Testis (tissue), 2 donors: ENCODE measurements at regions not wholly inside any gene's neighbourhood (a gene's known extent, or its start where the extent isn't known, plus 50 kb on each side); places are given as distances from the start of the nearest gene placed in this dataset.

ENCODE experiments used
- POLR2A ChIP-seq: fragments of 450-650 bp; IDR thresholded peaks from one replicate; pipeline ENCODE4 v1.6.1; 2017; ENCODE audit warnings: antibody characterized with exemption, mild to moderate bottlenecking, moderate library complexity
- TF ChIP-seq, protein P1 (sequence below), 3 experiments: fragments of 450-650 bp in 2 of 3; fragments of 200-600 bp in 1 of 3; sonication (generic) in 1 of 3; IDR thresholded peaks; one replicate each; pipeline ENCODE4 v1.5.1; 2016 to 2019; ENCODE audit warnings: antibody characterized with exemption in 3 of 3, mild to moderate bottlenecking in 2 of 3, moderate library complexity in 1 of 3

DNA sequence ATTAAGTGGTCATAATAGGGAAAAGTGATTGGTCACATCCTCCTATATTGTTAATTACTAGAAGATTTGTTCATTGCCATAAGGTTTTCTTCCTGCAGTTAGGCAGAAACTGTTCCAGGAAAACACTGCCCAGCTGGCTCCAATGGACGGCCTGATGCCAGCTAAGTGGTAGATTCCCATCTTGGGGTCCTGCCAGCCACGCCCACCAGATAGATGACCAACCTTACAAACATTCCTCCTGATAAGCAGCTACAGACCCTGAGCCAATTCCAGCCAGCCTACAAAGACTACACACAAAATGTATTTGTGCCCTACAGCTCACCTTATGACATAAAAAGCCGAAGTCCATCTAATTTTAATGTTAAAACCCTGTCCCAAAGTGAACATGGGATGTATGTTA, 685.9 kb upstream of the USP15 start:
- TF ChIP-seq, protein P1, sequence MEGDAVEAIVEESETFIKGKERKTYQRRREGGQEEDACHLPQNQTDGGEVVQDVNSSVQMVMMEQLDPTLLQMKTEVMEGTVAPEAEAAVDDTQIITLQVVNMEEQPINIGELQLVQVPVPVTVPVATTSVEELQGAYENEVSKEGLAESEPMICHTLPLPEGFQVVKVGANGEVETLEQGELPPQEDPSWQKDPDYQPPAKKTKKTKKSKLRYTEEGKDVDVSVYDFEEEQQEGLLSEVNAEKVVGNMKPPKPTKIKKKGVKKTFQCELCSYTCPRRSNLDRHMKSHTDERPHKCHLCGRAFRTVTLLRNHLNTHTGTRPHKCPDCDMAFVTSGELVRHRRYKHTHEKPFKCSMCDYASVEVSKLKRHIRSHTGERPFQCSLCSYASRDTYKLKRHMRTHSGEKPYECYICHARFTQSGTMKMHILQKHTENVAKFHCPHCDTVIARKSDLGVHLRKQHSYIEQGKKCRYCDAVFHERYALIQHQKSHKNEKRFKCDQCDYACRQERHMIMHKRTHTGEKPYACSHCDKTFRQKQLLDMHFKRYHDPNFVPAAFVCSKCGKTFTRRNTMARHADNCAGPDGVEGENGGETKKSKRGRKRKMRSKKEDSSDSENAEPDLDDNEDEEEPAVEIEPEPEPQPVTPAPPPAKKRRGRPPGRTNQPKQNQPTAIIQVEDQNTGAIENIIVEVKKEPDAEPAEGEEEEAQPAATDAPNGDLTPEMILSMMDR (IDR thresholded peaks at IDR 0.05) = no peak
- TF ChIP-seq POLR2A = no peak
